GM19372 (cell line): ENCODE measurements at regions not wholly inside any gene's neighbourhood (a gene's known extent, or its start where the extent isn't known, plus 50 kb on each side); places are given as distances from the start of the nearest gene placed in this dataset.

Experiments
- ATAC-seq: cut with Tn5 transposase; IDR thresholded peaks from one replicate; pipeline ENCODE4 v1.9.1; 2021; ENCODE audit warnings: mild to moderate bottlenecking, low read depth, moderate library complexity; ENCODE audit not compliant: unreplicated experiment

- no peak for ATAC-seq
These were observed 1781.1 kb upstream of the TENM3 start for GRCh38 chr4:180462116-180462515.

GRCh38 chr4:180465364-180465763 lies 1777.8 kb upstream of the TENM3 start:
- no peak for ATAC-seq

GRCh38 chr4:180483036-180483435 lies 1760.2 kb upstream of the TENM3 start:
- ATAC-seq, result no peak

- ATAC-seq, result no peak
These were observed 1757.8 kb upstream of the TENM3 start for GRCh38 chr4:180485407-180485806.

- no peak for ATAC-seq
These were observed 1756.9 kb upstream of the TENM3 start for GRCh38 chr4:180486342-180486741.

- ATAC-seq, result no peak
These were observed 1753.4 kb upstream of the TENM3 start for GRCh38 chr4:180489787-180490186.

GRCh38 chr4:180491210-180491609 lies 1752.0 kb upstream of the TENM3 start:
- ATAC-seq, result no peak

GRCh38 chr4:180493299-180493698 lies 1749.9 kb upstream of the TENM3 start:
- ATAC-seq, result no peak

GRCh38 chr4:180500154-180500553 lies 1743.0 kb upstream of the TENM3 start:
- no peak for ATAC-seq

GRCh38 chr4:180512801-180513475 lies 1730.3 kb upstream of the TENM3 start:
- no peak for ATAC-seq

GRCh38 chr4:180518906-180519305 lies 1724.3 kb upstream of the TENM3 start:
- ATAC-seq, result no peak

- ATAC-seq, result no peak
These were observed 1722.0 kb upstream of the TENM3 start for GRCh38 chr4:180521181-180521580.

- no peak for ATAC-seq
These were observed 1717.6 kb upstream of the TENM3 start for GRCh38 chr4:180525523-180526077.

GRCh38 chr4:180528003-180528402 lies 1715.2 kb upstream of the TENM3 start:
- no peak for ATAC-seq

GRCh38 chr4:180530787-180531186 lies 1712.4 kb upstream of the TENM3 start:
- no peak for ATAC-seq

GRCh38 chr4:180532691-180533090 lies 1710.5 kb upstream of the TENM3 start:
- ATAC-seq, result no peak

GRCh38 chr4:180538384-180539057 lies 1704.7 kb upstream of the TENM3 start:
- ATAC-seq, result no peak

GRCh38 chr4:180539284-180539683 lies 1703.9 kb upstream of the TENM3 start:
- no peak for ATAC-seq

GRCh38 chr4:180541678-180542077 lies 1701.5 kb upstream of the TENM3 start:
- no peak for ATAC-seq

GRCh38 chr4:180542445-180543100 lies 1700.6 kb upstream of the TENM3 start:
- no peak for ATAC-seq

GRCh38 chr4:180550106-180550505 lies 1693.1 kb upstream of the TENM3 start:
- no peak for ATAC-seq
